HL-60 (cell line): ENCODE measurements at regions not wholly inside any gene's neighbourhood (a gene's known extent, or its start where the extent isn't known, plus 50 kb on each side); places are given as distances from the start of the nearest gene placed in this dataset.

ENCODE experiments used
- DNase-seq, 2 experiments: peaks; one replicate each; pipeline ENCODE4 v3.0.0-alpha.2; 2010 to 2020; ENCODE audit warnings: low read depth in 1 of 2, low spot score in 1 of 2
- H3K27ac ChIP-seq: fragments of 250-450 bp; sonication (Bioruptor Pico); replicated peaks from 2 replicates; pipeline ENCODE4 v1.5.1; 2020; ENCODE audit warnings: mild to moderate bottlenecking, moderate library complexity
- H3K27me3 ChIP-seq: fragments of 250-450 bp; sonication (Bioruptor Pico); 2 replicates; pipeline ENCODE4 v1.5.1; 2021; ENCODE audit warnings: mild to moderate bottlenecking, moderate library complexity; ENCODE audit not compliant: insufficient read depth, poor library complexity, severe bottlenecking
- H3K4me3 ChIP-seq: replicated peaks from 2 replicates; pipeline ENCODE4 v1.5.1; 2011; ENCODE audit warnings: mild to moderate bottlenecking, control low read depth, low read length; ENCODE audit not compliant: insufficient read depth
- GABPA ChIP-seq: IDR thresholded peaks from 2 replicates; pipeline ENCODE4 v1.6.1; 2012; ENCODE audit warnings: low read depth
- POLR2AphosphoS5 ChIP-seq: IDR thresholded peaks from 2 replicates; pipeline ENCODE4 v1.6.1; 2012; ENCODE audit warnings: low read depth
- REST ChIP-seq: IDR thresholded peaks from 2 replicates; pipeline ENCODE4 v1.6.1; 2012; ENCODE audit warnings: low read depth; ENCODE audit not compliant: insufficient replicate concordance
- SPI1 ChIP-seq: IDR thresholded peaks from 2 replicates; pipeline ENCODE4 v1.6.1; 2012; ENCODE audit warnings: low read depth, mild to moderate bottlenecking, borderline replicate concordance
- TF ChIP-seq, protein P1 (sequence below): IDR thresholded peaks from one replicate; pipeline ENCODE4 v1.5.1; 2011; ENCODE audit warnings: low read length, control low read depth, inconsistent platforms; ENCODE audit not compliant: insufficient read depth

GRCh38 chr2:23124214-23124750, 260.7 kb upstream of the KLHL29 start:
- H3K27ac ChIP-seq, result no peak overlapping the region
- TF ChIP-seq GABPA (no peak), REST (no peak), POLR2AphosphoS5 (no peak), SPI1 (no peak)
- TF ChIP-seq, protein P1, sequence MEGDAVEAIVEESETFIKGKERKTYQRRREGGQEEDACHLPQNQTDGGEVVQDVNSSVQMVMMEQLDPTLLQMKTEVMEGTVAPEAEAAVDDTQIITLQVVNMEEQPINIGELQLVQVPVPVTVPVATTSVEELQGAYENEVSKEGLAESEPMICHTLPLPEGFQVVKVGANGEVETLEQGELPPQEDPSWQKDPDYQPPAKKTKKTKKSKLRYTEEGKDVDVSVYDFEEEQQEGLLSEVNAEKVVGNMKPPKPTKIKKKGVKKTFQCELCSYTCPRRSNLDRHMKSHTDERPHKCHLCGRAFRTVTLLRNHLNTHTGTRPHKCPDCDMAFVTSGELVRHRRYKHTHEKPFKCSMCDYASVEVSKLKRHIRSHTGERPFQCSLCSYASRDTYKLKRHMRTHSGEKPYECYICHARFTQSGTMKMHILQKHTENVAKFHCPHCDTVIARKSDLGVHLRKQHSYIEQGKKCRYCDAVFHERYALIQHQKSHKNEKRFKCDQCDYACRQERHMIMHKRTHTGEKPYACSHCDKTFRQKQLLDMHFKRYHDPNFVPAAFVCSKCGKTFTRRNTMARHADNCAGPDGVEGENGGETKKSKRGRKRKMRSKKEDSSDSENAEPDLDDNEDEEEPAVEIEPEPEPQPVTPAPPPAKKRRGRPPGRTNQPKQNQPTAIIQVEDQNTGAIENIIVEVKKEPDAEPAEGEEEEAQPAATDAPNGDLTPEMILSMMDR, result no peak
- H3K4me3 ChIP-seq, result no peak overlapping the region
- DNase-seq, result no peak
- H3K27me3 ChIP-seq, result no peaks in the 10 kb centered on the region

DNA sequence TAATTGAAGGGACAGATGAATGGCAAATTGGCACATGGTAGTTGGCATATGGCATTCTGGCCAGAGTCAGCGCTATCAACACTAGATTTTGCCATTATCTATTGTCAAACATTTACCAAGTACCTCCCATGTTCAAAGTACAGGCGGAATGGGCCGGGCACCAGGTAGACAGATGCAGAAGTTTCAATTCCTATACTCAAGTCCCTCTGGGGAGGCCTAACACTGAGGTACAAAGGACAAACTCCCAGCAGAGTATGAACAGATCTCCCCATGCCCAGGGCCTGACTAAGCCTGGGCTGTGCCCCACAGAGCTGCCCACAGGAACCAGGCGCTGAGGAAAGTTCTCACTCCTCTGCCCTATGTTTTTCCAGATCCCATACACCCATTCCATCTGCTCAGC, 257.5 kb upstream of the KLHL29 start:
- Histone ChIP-seq H3K4me3 (no peak overlapping the region), H3K27ac (no peak overlapping the region), H3K27me3 (no peaks in the 10 kb centered on the region)
- TF ChIP-seq REST, result no peak
- TF ChIP-seq, protein P1, result no peak
- no peak for TF ChIP-seq SPI1
- TF ChIP-seq GABPA, result no peak
- no peak for TF ChIP-seq POLR2AphosphoS5
- DNase-seq, result no peak

DNA sequence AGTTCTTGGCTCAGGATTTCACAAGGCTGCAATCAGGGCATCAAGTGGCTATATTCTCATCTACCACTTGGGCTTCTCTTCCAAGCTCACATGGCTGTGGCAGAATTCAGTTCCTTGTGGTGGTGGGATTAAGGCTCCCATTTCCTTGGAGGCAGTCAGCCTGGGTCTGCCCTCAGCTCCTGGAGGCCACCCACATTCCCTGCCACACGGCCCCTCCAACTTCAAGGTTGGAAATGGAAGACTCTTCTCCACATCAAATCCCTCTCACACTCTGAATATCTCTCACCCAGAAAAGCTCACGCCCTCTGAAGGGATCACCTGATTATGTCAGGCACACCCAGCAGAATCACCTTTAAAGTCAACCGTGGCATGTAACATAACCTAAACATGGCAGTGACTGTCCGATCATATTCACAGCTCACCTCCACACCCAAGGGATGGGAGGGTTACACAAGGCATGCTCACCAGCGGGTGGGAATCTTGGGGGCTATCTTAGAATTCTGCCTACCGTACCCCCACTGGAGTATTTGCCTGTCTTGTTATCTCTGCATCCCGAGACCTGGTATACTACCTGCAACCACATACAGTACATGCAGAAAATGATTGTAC, 256.2 kb upstream of the KLHL29 start:
- Histone ChIP-seq H3K27me3 (no peaks in the 10 kb centered on the region), H3K4me3 (no peak overlapping the region), H3K27ac (no peak overlapping the region)
- TF ChIP-seq SPI1 (no peak), POLR2AphosphoS5 (no peak), GABPA (no peak), REST (no peak)
- TF ChIP-seq, protein P1, result no peak
- no peak for DNase-seq
